GM19397 (cell line): ENCODE measurements at regions not wholly inside any gene's neighbourhood (a gene's known extent, or its start where the extent isn't known, plus 50 kb on each side); places are given as distances from the start of the nearest gene placed in this dataset.
"Not testable (repeated sequence)": the region's sequence is repeated elsewhere in the genome, so short reads cannot be mapped to it uniquely, and the experiment has no call there.

ENCODE experiments used
- ATAC-seq: cut with Tn5 transposase; IDR thresholded peaks from one replicate; pipeline ENCODE4 v1.9.1; 2021; ENCODE audit warnings: mild to moderate bottlenecking, moderate library complexity; ENCODE audit not compliant: unreplicated experiment

DNA sequence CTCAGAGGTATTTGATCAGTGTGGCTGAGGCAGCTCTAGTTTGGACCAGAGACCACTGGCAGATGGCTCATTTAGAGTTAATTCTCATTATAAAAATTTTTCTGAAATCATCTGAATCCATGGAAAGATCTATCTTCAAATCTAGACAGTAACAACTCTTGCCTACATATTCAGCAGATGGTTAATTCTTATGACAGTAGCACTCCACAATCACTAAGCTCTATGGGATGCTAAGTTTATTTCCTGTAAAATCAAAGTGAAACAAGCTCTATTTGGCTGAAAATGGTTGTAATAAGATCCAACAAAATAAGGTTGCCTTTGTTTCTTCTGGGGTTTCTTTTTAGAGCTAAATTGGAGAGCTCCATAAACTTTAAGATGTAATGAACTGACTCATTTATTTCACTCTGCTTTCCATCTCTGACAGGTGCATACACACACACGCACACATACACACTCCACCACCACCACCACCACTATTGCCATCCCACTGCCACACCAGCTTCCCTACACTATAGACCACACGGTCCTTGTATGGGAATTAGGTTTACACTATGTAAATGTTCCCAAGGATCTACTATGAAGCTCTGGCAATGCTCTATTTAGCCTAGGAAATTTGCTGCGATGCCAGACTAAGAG is 293.1 kb downstream of the RPAP3 start:
- ATAC-seq = no peak

DNA sequence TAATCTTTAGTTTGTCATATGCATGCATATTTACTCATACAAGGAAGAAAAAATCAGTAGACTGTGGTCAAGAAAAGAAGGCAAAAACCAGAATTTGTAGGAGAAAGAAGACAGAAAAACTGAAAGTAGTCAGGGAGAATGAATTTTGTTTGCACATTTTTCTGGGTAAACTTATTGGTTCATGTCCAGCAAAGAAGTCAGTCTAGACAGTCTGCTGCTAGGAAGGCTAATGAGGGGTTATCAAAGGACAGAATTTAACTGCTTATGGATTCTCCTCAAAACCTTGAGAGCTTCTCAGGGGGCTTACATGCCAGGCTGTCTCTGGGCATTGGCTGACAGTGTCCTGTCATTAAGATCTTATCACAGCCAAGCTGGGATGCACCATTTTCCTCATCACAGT is 293.9 kb downstream of the RPAP3 start:
- no peak for ATAC-seq

DNA sequence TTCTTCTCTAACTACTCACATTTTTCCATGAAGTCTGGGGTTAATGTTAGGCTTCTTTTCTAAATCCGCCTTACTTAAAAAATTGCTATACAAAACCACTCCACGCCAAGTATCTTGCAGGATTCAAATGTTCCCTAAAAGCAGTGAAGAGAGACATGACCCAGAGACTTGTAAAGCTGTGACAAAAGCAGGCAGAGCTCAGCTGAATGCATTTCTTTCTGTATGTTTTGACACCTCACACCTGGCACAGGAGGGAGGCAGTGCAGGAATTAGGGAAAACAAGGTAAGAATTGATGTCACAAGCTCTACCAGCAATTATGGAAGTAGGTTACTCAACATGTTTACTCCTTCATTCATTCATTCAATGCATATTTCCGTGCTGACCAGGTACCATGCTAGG is 295.0 kb downstream of the RPAP3 start:
- no peak for ATAC-seq

DNA sequence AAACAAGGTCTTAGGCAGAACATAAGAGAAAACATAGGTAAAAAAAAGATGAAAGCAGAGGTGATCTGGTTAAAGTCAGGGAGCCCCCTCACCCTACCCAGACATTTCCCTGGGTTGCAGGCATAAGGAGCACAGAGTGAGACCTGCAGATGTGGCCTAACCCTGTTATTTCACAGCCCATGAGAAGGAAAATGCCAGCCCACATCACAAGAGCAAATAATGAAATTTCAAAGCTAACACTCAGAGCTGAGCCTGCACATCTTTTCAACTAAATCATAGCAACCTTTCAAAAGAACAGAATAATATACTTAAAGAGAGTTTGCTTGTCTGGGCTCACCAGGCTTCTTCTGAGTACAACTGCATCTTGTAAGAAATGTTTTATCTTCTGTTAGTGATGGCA is 295.4 kb downstream of the RPAP3 start:
- ATAC-seq = no peak

DNA sequence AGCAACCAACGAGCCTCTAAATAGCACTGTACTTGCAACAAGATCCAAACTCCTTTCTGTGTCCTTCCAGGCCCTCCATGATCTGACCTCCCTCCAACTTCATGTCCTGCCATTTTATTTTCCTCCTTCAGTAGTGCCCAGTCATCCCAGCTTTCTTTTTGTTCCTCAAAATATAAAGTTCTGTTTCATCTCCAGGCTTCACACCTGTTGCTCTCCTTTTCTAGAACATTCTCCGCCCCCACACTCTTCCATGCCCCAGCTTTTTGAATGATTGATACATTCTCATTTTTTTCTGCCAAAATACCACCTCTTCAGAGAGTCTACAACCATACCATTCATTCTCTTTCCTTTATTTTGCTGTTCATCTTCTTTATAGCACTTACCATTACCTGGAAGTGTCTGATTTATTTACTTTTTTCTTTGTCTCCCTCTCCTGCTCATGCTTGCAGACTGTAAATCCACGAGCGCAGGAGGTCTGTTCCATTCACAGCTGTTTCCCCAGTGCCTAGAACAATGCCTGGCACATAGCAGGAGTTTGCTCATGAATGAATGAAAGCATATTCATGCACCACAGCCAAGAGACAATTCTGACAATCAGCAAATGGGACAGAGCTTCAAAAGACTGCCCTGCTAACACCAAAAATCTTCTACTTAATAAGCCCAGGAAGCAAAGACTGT is 296.4 kb downstream of the RPAP3 start:
- ATAC-seq = no peak

DNA sequence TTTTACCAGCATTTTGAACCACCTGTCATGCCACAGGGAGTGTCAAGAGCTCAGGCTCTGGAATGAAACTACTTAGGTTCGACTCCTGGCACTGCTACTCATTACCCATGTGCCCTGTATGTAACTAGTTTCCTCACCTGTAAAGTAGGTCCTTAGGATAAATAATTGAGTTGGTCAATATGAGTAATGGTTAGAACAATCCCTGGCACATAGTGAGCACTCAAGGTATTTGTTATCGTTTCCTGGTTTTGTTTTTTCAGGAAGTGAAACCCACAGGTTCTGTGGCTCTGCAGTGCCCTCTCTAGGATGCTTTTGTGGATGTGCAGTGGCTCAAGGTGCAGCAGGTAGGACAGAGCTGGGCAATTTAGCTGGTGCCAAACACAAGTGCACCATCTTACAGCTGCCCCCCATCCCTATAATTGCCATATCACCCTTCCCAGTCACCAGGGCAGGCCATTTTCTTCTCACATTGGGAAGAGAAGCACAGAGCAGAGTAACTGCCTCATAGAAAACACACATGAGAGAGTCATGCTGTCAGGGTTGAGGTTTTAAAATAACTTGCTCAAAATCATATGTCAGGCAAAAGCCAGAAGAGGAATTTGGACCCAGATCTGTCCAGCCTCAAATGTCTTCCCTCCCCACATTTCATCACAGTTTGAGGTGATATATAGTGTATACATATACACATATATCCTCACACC is 297.5 kb downstream of the RPAP3 start:
- peak; percentile 94 for ATAC-seq

DNA sequence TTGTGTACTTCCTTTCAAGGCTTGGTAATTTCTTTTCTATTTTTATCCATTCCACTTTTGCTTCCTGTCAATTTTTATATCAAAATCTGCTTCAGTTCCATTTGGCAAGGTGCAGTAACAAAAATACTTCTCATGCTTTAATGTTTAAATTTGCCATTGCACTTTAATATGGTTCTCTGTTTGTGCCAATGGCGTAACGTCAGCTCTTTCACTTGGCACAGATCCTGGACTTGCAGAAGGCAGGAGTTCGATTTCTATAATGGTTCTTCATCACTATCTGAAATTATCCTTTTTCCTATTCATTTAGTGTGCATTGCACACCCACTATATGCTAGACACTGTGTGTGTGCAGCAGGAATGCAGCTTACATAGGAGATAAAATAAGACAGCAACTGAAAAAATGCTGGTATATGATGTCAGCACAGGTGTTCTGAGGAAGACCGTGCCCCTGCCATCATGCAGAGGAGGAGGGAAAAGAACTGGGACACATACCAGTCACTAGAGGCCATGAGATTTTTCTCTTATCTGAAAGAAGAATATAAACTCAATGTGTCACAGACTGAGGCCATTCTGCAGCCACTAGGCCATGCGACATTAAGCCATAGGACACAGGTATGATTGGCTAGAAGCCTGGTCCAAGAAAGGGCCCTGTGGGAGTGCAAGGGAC is 298.2 kb downstream of the RPAP3 start:
- peak; percentile 29 for ATAC-seq

DNA sequence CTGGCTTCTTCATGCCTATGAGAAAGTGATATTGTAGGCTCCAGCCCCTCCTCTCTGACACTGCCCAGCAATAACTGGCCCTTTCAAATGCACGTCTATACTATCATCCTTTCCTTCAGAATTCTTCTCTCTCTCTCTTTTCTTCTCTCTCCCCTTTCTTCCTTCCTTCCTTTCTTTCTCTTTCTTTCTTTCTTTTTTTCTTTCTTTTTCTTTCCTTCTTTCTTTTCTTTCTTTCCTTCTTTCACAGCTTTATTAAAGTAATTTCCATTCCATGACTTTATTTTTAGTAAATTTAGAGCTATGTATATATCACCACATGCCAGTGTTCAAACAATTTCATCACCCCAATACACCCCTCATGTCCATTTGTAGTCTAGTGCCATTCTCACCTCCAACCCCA is 302.1 kb downstream of the RPAP3 start:
- ATAC-seq = no peak

DNA sequence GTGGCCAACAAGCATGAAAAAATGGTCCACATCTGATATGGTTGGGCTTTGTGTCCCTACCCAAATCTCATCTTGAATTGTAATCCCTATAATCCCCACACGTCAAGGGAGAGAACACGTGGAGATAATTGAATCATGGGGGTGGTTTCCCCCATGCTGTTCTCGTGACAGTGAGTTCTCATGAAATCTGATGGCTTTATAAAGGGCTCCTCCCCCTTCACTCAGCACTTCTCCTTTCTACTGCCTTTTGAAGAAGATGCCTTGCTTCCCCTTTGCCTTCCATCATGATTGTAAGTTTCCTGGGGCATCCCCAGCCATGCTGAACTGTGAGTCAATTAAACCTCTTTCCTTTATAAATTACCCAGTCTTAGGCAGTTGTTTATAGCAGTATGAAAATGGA is 304.6 kb downstream of the RPAP3 start:
- ATAC-seq = not testable (repeated sequence)

DNA sequence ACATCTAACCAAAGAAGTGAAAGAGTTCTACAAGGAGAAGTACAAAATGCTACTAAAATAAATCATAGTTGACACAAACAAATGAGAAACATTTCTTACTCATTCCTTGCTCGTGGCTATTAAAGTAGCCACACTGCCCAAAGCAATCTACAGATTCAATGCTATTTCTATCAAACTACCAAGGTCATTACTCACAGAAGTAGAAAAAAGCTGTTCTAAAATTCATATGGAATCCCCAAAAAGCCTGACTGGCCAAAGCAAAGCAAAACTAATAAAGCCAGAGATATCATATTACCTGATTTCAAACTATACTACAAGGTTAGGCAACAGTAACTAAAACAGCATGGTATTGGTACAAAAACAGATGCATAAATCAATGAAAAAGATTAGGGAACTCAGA is 305.6 kb downstream of the RPAP3 start:
- ATAC-seq = no peak

DNA sequence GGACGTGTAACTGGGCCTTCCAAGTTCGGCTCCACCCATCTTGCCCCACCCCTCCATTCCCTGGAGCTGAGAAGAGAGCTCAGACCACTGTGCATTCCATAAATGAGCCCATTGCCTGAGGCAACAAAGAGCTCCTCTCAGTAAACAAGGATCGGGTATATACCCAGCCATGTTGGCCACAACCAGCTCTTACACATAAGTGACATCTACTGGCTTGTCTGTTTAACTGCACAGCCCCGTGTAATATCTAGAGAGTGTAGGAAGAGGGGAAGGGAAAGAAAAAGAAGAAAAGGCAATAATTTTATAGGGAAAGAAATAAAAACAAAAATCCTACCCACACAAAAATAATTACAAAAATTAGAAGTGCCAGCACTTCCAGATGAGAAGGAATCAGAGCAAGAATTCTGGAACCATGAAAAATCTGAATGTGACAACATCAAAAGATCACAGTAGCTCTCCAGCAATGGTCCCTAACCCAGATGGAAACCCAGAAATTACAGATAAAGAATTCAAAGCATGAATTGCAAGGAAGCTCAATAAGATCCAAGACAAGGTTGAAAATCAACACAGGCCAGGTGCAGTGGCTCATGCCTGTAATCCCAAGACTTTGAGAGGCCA is 308.1 kb downstream of the RPAP3 start:
- ATAC-seq = no peak

DNA sequence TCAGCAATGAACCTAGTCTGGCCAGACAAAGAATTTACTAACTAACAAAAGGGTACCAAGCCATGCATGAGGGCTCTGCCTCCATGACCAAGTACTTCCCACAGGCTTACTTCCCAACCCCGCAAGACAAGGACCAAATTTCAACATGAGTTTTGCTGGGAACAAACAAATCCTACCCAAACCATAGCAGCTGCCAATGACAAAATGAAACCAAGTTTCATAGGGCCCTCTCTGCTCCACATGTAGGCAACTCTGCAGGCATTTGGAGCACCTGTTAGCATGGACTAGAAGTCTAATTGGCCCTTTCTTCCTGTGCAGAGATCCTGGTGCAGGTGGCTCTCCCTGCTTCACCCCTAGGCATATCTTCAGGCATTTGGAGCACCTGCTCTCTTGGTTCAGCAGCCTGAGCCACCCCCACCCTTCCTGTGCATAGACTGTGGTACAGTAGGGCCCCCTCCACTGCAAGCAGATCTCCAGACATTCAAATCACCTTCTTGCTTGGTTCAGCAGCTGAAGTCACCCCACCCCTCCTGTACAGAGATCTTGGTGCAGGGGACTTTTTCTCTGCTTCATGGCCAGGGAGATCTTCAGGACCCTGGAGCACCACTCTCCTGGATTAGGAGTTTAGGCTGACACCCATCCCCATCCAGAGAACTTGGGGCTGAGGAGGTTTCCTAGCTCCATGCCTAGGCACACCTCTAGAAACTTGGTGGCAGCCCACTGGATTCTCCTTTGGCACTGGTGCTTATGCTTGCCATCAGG is 308.7 kb downstream of the RPAP3 start:
- ATAC-seq = no peak

DNA sequence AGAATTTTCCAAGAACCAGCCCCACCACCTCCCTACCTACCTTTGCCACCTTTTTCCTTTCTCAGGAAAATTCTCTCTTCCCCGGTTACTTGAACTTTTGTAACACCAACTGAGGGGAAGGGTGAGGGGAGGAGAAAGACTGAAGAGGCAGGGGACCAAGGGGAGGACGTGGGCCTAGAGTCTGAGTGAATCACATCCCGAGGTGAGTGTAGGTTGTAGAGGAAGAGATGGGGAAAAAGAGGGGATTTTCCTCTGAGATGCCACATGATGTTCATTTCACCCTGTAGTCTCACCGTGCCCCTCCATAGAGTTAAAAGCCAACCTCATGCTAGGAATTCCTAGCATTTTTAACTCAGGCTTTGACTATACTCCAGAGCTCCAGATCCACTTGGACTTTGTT is 311.8 kb downstream of the RPAP3 start:
- ATAC-seq = no peak

DNA sequence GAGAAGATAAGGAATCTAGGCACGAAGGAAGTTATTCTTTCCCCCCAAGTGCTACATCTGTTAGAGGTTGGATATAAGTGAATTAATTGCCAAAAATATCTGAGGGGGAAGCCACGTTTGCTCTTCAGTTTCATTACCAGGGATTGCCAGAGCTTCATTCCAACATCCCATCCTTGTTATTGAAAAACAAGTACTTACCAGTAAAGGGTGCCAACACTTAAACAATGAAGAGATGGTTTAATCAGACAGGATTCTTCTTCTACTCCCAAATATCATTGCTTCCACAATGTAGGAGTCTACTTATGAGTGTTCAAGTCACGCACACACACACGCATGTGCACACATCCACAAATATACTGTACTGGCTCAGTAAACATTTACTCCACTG is 312.4 kb downstream of the RPAP3 start:
- no peak for ATAC-seq

DNA sequence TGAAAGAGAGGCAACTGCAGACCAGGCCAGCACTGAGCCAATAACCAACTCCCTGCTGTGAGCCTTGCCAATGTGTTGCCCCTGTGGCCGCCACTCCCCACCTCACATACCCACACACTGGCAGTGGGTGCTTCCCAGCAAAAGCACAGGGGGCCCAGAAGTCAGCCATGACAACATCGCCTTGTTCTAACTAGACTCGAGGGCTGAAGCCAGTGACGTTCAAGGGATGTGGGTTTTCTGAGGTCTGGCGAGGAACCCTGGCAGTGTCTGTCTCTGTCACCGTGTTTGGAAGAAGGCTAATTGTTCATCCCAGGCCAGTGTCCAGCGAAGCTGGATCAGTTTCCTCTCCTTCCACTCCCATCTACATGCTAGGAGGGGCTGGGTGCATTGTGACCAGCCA is 311.8 kb upstream of the AMIGO2 start:
- ATAC-seq = no peak

DNA sequence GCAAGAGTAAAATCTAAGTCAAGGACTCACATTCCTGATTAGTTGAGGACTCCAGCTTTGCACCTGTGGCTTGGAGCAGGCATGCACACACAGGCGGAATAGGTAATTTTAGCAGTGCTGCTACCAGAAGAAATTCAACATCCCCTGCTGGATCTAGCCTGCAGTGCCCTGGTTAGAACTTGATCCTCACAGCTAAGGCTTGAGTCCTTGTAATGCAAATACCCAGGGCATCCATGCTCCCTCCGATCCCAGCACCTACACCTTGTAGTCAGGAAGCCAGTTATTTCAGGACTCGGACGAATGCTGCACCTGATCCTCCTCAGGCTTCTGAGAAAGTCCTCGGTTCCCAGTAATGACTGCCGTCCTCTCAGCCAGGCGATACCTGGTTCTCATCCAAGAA is 309.0 kb upstream of the AMIGO2 start:
- no peak for ATAC-seq

DNA sequence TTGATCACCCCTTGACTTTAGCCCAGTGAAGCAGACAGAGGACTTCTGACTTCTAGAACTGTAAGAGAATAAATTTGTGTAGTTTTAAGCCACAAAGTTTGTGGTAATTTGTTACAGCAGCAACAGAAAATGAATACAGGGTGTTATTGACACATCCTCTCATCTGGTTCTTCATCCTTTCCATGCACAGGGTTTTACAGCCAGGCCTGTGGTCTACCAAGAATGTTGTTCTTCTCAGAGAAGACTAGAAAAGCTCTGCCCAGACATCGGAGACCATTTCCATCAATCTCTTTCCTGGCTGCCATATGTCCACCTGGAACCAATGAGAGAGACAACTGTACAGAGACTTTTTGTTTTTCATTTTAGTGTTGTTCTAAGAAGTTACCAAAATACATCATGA is 308.2 kb upstream of the AMIGO2 start:
- no peak for ATAC-seq

DNA sequence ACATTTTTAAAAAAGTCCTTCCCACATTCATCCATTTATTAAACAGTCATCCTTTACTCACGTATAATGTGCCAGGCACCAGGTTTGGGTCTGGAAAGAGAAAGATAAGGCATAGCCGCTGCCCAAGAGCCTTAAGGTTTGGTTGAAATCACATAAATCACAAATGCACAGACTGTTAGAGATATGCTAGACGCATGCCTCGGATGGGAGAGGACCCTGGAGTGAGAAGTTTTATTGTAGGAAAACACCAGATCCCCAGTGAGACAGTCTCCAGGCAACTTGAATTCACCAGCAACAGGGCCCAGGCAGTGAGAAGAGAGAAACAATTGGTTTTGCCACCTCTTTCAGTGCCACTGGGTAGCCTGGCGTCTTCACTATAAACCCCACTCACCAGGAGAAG is 305.9 kb upstream of the AMIGO2 start:
- no peak for ATAC-seq

DNA sequence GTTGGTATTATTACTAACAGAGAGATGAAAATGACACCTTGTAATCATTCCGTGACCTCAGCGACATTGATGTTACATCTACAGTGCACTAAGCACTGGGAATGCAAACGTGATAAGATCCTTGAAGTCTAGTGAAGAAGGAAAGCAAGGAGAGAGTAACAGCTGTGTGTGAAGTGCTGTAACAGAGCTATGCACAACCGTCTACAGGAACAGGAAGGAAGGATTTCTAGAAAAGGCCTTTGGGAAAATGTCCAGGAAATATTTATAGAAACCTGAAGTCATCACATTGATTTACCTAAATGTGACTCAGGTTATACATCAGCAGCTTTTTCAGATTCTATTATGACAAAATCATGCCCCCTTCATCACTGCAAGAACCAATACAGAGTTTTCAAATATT is 304.2 kb upstream of the AMIGO2 start:
- no peak for ATAC-seq

DNA sequence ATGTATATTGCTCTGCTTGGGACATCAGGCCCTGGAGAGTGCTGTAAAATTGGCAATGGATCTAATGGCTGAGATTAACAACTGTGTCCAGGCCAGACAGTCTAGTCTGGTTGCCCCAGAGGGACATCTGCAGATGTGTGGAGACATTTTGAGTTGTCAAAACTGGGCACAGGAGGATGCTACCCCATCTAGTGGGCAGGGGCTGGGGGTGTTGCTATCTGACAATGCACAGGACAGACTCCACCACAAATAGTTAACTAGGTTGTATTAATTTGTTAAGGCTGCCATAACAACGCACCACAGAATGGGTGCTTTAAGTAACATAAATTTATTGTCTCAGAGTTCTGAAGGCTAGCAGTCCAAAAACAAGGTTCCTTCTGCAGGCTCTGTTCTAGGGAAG is 302.5 kb upstream of the AMIGO2 start:
- no peak for ATAC-seq

DNA sequence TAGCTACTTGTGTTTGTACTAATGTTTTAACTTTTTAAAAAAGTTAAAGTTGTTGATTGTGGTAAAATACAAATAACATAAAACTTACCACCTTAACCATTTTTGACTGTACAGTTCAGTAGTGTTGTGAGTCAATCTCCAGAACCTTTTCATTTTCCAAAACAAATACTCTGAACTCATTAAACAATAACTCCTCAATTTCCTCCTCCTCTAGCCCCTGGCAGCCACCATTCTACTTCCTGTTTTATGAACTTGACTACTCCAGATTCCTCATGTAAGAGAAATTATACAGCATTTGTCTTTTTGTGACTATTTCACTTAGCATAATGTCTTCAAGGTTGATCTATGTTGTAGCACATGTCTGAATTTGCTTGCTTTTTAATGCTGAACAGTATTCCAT is 299.1 kb upstream of the AMIGO2 start:
- no peak for ATAC-seq
